Stimulated activated CD4-positive, alpha-beta T cell treated with anti-CD3 and anti-CD28 coated beads, Interleukin-1b, Interleukin-23, amount 100 ng/mL, for 4 hours (primary cell): ENCODE measurements at regions not wholly inside any gene's neighbourhood (a gene's known extent, or its start where the extent isn't known, plus 50 kb on each side); places are given as distances from the start of the nearest gene placed in this dataset.

Experiments
- DNase-seq, 2 donors: peaks; one replicate each; pipeline ENCODE4 v3.0.0-alpha.2; 2020; ENCODE audit warnings: low read depth in 2 of 2

DNA sequence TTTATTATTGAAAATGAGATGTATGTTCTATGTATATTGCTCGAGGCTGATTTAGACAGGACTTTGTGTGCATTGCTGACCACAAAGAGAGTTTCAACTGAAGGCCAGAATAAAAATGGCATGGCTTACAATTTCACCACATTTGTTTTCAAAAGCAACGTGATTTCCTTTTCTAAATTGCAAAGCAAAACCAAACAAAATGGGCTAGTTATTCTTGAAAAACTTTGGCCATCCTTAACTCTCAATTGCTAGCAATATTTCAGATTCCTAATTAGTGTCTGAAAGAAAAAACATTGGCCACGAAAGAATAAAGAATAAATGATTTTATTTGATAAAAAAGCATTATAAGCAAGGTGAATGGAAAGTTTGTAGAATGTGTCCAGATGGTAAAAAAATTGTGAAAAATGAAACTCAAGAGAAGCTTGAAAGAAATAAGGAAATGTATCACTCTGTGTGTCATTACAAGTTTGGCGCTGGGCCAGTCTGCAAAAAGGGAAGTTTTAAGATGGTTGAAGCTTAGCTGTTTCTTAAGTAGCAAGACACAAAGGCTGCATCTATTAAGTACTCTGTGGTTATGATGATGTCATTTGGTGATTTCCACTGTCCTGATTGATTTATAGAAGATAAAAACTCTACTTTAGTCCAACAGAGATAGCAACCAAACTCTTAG, 89.2 kb upstream of the PRLR start:
- peak in 1 of 2 donors; percentile 32 for DNase-seq

DNA sequence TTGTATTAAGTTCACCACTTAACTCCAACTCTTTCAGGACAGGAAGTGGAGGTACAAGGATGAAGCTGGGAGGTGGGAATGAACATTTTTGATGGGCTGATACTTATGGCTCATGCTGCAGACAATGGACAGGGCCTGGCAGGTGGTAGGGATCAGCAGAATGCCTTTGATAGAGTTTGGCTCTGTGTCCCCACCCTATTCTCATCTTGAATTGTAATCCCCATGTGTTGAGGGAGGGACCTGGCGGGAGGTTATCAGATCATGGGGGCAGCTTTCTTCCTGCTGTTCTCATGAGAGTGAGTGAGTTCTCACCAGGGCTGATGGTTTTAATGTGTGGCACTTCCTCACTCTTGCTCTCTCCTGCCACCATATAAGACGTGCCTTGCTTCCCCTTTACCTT, 87.3 kb upstream of the PRLR start:
- no peak for DNase-seq

DNA sequence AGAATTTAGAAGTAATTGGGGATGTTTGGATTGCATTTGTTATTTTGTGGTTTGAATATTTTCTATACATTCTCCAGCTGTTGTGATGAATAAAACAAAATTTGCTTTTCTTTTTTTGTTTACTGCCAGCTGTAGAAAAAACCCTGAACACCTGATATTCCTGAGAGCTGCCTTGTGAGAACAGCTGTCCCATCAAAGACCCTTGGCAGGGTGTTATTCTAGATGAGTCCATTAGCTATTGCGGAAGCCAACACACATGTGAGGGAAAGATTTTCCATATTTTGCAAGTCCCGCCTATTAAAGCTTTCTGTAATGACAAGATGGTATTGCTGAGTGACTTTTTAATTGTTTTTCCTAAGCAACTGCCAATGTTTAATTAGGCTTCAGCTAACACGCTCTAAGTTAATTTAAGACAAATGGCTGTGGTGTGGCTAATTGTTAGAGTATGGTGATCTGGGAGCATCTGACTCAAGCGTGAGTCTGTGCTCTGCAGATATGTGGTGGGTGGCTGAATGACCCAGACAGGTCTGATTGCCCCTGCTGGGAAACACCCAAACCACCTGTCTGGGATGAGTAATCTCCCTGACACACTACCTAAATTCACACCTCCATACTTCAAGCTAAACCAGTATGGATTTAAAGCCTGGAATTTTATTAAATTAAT, 86.5 kb upstream of the PRLR start:
- DNase-seq, result no peak

DNA sequence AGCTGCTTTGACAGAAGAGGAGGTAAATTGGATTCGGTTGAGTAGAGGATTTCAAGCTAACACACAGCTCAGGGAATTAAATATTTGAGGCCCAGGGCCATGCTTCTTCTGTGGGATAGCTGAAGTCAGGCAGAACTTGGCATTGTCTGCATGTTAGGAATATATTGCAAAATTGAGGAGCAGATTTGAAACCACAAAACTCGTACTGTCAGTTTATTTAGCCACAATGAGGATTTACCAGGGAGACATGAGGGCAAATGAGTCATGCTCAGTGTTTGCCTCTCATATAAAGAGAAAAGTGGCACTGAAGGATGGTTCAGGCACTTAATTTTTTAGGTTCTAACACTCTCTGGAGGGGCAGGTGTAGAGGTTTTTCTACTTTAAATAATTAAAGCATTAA, 83.0 kb upstream of the PRLR start:
- no peak for DNase-seq

DNA sequence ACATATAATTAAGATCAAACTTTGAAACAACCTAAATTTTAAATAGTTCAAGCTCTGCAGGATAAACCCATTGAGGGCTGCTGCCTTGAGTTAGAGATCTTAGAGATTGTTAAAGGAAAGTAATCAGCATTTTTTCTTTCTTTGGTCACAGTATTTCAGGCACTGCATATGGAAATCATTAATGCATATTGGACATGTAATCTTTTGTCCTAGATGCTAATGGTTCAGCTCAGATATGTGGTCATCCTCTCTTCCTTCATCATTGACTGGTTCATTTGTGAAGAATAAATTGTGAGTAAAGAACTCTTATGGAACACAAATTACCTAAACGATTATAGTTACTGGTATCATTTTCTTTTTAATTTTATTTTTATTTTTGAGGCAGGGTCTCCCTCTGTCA, 82.0 kb upstream of the PRLR start:
- DNase-seq, result no peak

DNA sequence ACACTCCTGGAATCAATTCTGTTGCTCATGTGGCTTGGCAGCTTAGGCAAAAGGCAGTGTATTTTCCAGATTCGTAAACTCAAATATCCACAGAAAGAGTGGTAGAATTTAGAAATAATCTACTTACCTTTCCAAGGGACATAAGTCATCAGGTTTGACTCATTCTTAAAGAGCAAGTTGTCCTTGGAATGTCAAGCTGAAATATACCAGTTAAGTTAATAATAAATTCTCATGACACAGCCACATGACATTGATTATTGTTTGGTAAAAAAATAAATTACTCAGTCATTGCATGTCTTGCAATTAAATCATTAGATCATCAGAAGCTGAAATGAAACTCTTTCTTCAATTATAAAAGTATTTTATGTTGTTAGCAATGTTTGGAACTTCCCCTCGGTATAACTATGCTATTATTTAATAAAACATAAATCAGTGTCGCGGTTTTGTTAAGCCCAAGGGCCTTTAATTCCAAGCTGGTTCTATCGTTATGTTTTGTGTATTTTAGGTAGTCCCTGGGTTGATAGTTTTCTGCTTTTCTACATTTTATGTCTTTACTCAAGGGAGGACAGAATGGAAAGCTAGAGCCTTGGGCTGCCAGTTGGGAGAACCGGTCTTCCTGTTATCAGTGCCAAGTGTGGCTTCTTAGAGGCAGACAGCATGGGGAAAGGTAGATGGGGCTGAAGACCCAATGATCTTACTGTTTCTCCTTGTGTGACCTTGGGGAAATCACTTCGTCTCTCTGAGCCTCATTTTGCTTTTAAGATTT, 79.3 kb upstream of the PRLR start:
- DNase-seq, result no peak

DNA sequence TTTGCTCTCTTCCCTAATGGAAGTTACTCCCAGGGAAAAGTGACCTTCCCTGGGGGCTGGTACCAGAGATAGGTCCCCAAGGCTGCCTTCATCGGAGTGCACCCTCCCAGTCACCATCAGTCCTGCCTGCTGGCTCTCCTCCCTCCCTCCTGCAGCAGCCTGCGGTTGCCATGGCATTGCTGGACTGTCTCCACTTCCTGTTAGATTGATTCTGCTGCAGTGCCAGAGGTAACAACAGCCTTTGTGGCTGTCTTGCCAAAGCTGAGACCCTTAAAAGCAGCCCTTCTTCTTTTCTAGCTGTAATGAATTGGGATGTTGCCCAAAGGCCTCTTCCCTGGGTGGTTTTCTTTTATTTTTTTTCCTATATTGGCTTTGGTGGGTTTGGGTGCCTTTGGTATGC, 78.1 kb upstream of the PRLR start:
- no peak for DNase-seq

DNA sequence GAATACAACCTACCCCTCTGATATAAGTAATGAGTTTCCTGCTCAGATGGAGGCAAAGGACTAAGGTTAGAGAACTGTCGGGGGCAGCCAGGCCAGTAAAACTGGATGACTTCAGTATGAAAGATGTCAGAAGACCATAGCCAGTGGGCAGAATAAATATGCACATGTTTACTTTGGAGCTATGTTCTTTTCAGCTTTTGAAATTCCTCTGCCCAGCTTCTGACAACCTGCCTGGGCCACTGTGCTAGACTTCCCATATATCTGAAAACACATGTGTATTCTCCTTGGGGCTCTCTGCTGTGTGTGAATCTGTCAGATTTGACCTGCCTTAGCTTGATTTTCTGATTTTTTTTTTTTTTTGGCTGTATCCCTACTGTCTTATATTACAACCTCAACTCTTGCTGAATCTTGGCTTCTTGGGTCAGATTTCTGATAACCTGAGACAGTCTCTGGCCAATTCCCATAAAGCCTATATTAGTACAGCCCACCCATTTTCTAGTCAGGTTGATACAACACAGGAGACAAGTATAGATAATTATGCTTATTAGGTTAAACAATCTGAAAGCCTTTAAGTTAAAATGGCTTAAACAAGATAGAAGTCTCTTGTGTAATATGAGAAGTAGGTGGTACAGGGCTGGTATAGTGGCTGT, 76.6 kb upstream of the PRLR start:
- no peak for DNase-seq

DNA sequence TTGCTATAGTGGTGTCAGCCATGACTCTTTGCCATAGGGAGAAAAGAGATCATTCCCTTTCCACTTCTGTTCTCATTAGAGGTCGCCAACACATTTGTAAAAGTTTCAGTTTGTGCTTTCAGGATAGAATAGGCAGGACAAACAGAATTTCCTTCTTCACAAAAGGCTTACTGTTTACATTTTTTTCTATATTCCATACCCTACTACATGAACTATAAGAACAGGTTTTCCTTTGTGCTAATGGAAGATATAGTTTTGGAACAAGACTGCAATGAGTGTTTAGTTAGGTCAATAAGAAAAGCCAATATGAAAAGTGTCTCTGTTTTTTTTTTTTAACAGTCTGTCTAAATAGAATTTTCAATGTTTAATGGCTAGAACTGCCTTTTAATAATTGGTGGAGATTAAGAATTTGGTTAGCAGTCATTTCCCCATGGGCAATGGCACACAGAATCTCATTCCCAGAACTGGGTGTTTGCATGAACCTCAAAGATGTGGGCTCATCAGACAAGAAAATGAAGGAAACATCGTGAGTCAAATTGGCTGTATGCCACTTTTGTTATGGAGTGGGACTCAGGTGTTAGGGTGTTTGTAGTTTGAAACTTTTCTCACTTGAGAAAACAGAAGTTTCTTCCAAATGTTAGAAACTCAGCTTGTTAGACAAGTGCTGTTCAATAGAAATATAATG, 75.2 kb upstream of the PRLR start:
- no peak for DNase-seq

DNA sequence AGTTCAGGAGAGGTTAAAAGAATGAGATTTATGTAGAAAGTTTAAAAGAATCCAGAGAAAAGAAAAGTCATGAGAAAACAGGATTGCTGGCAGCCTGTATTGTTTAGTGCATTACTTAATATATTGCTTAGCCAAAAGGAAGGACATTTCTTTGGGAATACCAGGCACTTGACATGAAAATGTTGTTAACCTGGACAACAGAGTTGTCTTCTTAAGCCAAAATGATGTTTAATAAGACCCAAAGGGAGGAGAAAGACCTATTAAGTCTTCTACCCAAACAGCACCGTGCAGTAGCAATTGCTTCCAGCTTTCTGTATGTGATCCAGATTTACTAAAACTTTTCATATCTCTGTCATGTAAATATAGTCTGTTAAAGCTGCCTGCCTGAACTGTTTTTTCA, 74.0 kb upstream of the PRLR start:
- DNase-seq, result no peak

DNA sequence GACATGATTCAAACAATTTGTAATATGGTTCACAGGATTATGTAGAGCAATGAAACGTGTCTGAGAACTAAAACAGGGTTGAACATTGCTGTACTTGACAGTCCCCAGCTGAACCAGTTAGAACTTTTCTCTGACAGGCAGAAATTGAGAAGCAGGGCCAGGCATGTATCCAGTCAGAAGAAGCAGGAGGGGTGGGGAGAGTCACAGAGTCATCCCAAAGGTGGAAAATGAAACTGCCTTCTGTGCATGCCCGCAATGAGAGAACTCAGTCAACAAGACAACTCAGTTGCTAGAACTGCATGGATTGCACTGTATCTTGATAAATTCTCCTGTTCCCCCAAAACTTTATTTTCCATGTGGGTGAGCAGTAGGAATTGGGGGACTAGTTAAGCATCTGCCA, 72.9 kb upstream of the PRLR start:
- no peak for DNase-seq

DNA sequence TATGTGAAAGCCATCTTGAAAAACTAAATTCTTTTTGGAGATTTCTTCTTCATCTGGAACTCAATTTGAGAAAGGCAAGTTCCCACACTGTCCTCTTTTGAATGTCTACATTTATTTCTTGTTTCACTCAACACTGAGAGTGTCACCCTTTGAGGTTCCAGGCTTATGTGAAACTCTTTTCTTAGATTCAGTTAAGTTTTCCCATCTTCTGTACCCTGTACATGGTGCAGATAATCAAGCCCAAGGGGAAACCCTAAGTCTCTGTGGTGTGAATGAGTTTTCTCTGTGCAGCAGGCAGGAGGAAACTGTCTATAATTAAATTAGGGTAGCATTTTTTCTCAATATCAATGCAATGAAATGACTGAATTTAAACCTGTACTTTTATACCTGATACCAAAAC, 72.3 kb upstream of the PRLR start:
- DNase-seq, result no peak

DNA sequence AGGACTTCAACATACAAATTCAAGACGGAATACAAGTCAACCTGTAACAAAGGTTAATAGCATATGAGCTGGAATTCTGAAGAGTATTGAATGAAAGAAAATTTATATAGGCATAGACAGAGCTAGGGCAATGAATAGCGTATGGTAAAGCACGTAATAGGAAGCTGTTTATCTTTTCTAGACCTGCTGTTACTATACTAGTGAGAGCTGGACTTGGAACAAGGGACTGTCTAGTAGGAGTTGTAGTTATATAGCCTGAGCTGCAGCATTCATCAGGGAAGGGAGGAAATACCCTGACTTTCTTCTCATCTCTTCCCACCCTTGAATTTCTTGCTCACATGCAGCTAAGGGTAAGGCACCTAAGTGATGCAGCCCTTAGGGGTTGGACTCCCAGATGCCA, 67.5 kb upstream of the PRLR start:
- no peak for DNase-seq

DNA sequence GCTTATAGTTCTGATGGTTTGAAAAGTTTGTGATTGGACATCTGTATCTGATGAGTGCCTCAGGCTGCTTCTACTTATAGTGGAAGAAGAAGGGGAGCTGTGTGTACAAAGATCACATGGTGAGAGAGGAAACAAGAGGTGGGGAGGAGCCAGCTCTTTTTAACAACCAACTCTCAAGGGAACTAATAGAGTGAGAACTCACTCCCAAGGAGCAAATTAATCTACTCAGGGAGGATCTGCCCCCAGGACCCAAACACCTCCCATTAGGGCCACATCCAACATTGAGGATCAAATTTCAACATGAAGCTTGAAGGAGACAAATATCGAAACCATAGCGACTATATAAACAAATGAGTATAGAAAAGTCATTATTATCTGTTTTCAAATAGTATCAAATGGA, 64.7 kb upstream of the PRLR start:
- DNase-seq, result no peak

DNA sequence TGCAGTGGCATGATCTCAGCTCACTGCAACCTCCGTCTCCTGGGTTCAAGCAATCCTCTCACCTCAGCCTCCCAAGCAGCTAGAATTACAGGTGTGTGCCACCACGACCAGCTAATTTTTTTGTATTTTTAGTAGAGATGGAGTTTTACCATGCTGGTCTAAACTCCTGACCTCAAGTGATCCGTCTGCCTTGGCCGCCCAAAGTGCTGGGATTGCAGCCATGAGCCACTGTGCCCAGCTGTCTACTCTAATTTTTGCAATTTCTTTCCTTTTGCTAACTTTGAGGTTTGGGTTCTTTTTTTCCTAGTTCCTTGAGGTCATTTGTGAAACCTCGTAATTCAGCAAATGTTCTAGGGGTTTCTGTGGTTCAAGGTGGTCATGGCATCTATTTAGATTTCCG, 63.7 kb upstream of the PRLR start:
- DNase-seq, result no peak

DNA sequence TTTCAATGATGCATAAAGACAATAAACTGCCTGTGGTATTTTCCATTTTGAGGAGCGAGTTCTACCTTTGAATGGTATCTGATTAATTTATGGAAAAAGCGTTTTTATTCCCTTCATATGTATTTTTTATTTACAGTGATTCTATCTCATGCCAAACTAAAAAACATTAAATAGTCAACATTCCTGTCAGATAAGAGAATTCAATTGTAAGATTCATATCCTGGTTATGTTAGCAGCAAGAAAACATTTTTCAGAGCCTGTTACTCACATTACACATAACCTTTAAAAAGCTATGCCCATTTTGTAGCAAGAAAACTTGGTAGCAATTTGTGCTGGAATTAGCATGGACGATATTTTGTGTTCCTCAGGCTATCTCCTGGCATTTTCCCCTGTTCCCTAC, 55.1 kb upstream of the PRLR start:
- no peak for DNase-seq

DNA sequence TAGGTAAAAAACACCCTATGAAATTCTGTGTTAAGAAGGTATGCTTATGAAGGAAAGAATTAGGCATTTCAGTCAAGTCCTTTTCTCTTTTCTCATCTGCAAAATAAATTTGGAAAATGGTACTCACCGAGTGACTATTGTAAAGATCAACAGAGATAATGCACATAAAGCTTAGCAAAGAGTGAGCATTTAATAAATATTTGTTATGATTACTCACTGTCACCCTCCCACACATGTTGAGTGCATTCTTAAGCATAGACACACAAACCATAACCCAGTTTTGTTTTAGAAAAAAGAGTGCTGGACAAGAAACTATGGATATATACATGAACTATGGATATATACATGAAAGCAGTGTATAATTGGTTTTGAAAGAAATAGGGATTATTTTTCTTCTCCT, 54.7 kb upstream of the PRLR start:
- DNase-seq, result no peak

DNA sequence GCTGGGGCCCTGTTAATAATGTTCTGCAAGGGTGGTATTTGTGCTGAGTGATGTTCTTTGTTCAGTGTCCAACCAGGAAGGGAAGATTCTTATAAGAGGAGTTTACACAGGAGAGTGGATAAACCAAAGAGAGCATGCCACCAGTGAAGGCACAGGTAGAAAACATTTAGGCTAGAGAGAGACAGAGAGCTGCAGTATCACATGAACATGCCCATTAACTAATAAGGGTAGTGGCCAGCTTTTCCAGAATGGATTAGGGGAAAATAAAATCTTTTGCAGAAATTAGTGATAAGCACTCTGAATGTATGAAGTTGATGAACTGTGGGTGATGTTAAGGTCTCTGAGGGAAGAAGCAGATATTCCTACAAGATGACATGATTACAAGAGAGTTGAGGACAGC, 54.1 kb upstream of the PRLR start:
- no peak for DNase-seq

DNA sequence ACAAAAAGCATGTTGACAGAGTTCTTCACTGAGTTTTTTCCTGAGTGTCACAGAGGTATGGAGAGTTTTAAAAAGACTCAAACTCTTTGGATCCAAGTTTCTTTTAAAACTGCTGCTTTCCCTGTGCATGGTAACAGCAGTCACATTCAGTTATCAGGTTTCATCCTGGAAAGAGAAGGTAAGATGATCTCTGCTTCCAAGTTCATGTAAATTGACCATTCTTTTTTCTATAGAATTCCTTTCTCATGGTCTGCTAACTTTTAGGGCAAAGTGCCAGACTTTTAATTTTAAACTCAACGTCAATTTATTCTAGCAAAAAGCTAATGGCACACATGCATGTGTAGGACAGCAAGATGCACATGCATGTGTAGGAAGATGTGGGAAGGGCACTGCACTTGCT, 52.5 kb upstream of the PRLR start:
- no peak for DNase-seq

DNA sequence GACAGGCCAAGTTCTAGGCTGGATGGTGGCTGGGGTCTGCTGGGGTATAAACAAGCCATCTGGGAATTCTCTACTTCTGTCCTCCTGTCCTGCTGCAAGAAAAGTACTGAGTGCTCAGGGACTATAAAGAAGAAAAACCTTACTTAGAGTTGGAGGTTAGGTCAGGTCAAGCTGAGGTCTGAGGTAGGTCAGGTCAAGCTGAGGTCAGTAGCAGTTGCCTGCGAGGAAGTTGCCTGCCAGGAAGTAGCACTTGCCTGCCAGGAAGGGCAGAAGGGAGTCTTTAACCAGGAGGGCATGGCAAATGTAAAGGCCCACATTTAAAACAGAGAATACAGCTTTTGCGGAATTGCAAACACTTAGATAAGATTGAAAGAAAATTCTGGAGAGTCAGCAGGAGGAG, 51.3 kb upstream of the PRLR start:
- no peak for DNase-seq
